ENCODE measurements at regions not wholly inside any gene's neighbourhood (a gene's known extent, or its start where the extent isn't known, plus 50 kb on each side); places are given as distances from the start of the nearest gene placed in this dataset.
A peak's percentile ranks its signal among the peaks of the same experiment; 100 is the strongest.

DNA sequence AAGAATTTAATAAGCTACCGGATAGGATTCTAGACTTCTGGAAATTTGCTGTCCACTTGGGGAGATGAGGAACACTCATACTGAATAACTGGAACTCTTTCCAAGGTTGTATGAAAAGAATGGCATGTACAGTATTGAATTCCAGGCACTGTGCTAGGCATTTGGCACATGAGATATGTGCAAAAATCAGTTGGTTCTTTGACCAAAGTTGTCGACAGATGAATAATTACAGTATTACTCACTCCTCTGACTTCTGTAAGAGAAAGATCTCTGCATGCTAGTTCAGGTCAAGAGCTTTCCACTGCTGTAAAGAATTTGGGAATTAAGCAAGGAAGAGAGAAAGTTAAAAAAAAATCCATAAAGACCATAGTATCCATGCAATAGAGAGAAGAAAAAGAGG lies 764.7 kb downstream of the BCL11B start:
- Histone ChIP-seq H3K4me2 (ENCODE audit: low read length) (no peak overlapping the region), H3K4me1 (ENCODE audit: insufficient read depth, low read length) (no peaks in the 10 kb centered on the region), H3K36me3 (ENCODE audit: insufficient read depth, low read length) (no peaks in the 10 kb centered on the region), H4K20me1 (ENCODE audit: insufficient read depth, low read length) (no peaks in the 10 kb centered on the region), H3K27me3 (ENCODE audit: insufficient read depth, low read length) (no peaks in the 10 kb centered on the region), H3K9ac (ENCODE audit: low read length) (no peak overlapping the region), H3K27ac (ENCODE audit: low read depth, low read length) (no peak overlapping the region), H2AFZ (ENCODE audit: low read depth, low read length) (no peak overlapping the region), H3K4me3 (ENCODE audit: insufficient read depth, low read depth, low read length) (no peak overlapping the region), H3K79me2 (ENCODE audit: insufficient read depth, low read length) (no peaks in the 10 kb centered on the region), H3K9me3 (ENCODE audit: insufficient read depth, low read depth, low read length) (no peaks in the 10 kb centered on the region)
- peaks cover 2% of the 10 kb centered on the region for H3K9me3 Mint-ChIP-seq (ENCODE audit: unreplicated experiment)
- H3K27ac Mint-ChIP-seq (ENCODE audit: unreplicated experiment), result no peak overlapping the region
- TF ChIP-seq, protein P1, sequence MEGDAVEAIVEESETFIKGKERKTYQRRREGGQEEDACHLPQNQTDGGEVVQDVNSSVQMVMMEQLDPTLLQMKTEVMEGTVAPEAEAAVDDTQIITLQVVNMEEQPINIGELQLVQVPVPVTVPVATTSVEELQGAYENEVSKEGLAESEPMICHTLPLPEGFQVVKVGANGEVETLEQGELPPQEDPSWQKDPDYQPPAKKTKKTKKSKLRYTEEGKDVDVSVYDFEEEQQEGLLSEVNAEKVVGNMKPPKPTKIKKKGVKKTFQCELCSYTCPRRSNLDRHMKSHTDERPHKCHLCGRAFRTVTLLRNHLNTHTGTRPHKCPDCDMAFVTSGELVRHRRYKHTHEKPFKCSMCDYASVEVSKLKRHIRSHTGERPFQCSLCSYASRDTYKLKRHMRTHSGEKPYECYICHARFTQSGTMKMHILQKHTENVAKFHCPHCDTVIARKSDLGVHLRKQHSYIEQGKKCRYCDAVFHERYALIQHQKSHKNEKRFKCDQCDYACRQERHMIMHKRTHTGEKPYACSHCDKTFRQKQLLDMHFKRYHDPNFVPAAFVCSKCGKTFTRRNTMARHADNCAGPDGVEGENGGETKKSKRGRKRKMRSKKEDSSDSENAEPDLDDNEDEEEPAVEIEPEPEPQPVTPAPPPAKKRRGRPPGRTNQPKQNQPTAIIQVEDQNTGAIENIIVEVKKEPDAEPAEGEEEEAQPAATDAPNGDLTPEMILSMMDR (IDR thresholded peaks at IDR 0.05; ENCODE audit: insufficient read depth, low read depth, low read length), result no peak
- no peak for TF ChIP-seq EZH2 (IDR thresholded peaks at IDR 0.05; ENCODE audit: insufficient read depth, low read length)
- no peaks in the 10 kb centered on the region for H3K4me1 Mint-ChIP-seq (ENCODE audit: low read depth, unreplicated experiment)
- FAIRE-seq (no peak), DNase-seq (ENCODE audit: low read depth) (peak; percentile 31)
- peaks cover 10% of the 10 kb centered on the region for H3K27me3 Mint-ChIP-seq (ENCODE audit: low read depth, unreplicated experiment)
- H3K4me3 Mint-ChIP-seq (ENCODE audit: unreplicated experiment), result no peak overlapping the region
- H3K36me3 Mint-ChIP-seq (ENCODE audit: low read depth, unreplicated experiment), result no peaks in the 10 kb centered on the region

DNA sequence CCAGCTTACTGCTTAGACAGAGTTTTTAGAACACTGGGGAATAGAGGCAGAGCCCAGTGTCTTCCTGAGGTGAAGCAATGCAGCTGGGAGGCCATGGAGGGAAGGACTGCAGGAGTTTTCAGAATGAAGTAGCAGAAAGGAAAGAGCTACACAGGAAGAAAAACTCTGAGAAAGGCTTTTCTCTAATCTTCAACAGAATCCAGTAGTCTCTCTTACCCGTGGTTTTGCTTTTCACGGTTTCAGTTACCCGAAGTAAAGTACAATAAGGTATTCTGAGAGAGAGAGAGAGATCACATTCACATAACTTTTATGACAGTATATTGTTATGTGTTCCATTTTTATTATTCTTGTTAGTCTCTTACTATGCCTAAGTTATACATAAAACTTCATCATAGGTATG lies 761.6 kb downstream of the BCL11B start:
- no peak overlapping the region for H3K4me3 ChIP-seq (ENCODE audit: insufficient read depth, low read depth, low read length)
- Mint-ChIP-seq H3K27ac (ENCODE audit: unreplicated experiment) (no peak overlapping the region), H3K9me3 (ENCODE audit: unreplicated experiment) (peaks cover 3% of the 10 kb centered on the region), H3K4me1 (ENCODE audit: low read depth, unreplicated experiment) (no peaks in the 10 kb centered on the region), H3K4me3 (ENCODE audit: unreplicated experiment) (no peak overlapping the region), H3K36me3 (ENCODE audit: low read depth, unreplicated experiment) (no peaks in the 10 kb centered on the region), H3K27me3 (ENCODE audit: low read depth, unreplicated experiment) (peaks cover 19% of the 10 kb centered on the region)
- H3K9me3 ChIP-seq (ENCODE audit: insufficient read depth, low read depth, low read length), result no peaks in the 10 kb centered on the region
- H2AFZ ChIP-seq (ENCODE audit: low read depth, low read length), result no peak overlapping the region
- no peak for DNase-seq (ENCODE audit: low read depth)
- H4K20me1 ChIP-seq (ENCODE audit: insufficient read depth, low read length), result no peaks in the 10 kb centered on the region
- H3K9ac ChIP-seq (ENCODE audit: low read length), result no peak overlapping the region
- H3K27me3 ChIP-seq (ENCODE audit: insufficient read depth, low read length), result no peaks in the 10 kb centered on the region
- no peak overlapping the region for H3K27ac ChIP-seq (ENCODE audit: low read depth, low read length)
- FAIRE-seq, result no peak
- TF ChIP-seq, protein P1 (IDR thresholded peaks at IDR 0.05; ENCODE audit: insufficient read depth, low read depth, low read length), result no peak
- no peak for TF ChIP-seq EZH2 (IDR thresholded peaks at IDR 0.05; ENCODE audit: insufficient read depth, low read length)
- H3K4me1 ChIP-seq (ENCODE audit: insufficient read depth, low read length), result no peaks in the 10 kb centered on the region
- no peaks in the 10 kb centered on the region for H3K36me3 ChIP-seq (ENCODE audit: insufficient read depth, low read length)
- H3K4me2 ChIP-seq (ENCODE audit: low read length), result no peak overlapping the region
- no peaks in the 10 kb centered on the region for H3K79me2 ChIP-seq (ENCODE audit: insufficient read depth, low read length)

DNA sequence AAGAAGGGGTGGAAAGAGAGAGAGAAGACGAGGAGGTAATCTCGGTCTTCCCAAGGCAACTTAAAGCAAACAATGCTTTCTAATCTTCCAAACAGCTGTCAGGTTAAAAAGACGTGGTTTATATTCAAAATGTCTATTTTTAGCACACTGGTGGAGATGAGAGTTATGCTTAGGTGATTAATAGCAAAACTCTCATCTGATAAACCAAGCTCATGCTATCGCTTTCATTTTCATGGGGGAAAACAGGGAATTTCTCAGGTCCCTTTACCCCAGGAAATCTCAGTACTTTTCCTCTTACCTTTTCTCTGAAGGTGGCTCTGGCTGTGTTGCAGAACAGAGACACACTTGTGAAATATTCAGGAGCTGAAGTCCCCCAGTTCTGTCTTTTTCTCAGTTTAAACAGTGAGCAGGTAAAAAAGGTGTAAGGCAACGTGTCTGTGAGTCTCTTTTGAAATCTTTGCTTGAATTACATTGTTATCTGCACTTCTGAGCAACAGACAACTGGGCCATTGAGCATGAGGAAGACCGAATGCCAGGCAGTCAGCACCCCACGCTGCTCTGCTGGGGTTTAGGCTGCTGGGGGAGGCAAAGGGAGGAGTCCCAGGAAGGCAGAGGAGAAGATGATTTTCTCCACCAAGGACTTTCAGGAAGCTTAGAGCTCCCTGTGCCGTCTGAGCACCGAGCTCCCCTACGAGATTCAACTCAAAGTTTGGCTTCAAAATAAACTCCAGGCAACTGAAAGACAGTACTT lies 759.3 kb downstream of the BCL11B start:
- Histone ChIP-seq H3K79me2 (ENCODE audit: insufficient read depth, low read length) (no peaks in the 10 kb centered on the region), H3K4me3 (ENCODE audit: insufficient read depth, low read depth, low read length) (no peak overlapping the region), H3K4me2 (ENCODE audit: low read length) (no peak overlapping the region), H3K9ac (ENCODE audit: low read length) (no peak overlapping the region), H4K20me1 (ENCODE audit: insufficient read depth, low read length) (no peaks in the 10 kb centered on the region), H3K27ac (ENCODE audit: low read depth, low read length) (no peak overlapping the region), H3K36me3 (ENCODE audit: insufficient read depth, low read length) (no peaks in the 10 kb centered on the region), H3K9me3 (ENCODE audit: insufficient read depth, low read depth, low read length) (no peaks in the 10 kb centered on the region), H2AFZ (ENCODE audit: low read depth, low read length) (no peak overlapping the region), H3K4me1 (ENCODE audit: insufficient read depth, low read length) (no peaks in the 10 kb centered on the region), H3K27me3 (ENCODE audit: insufficient read depth, low read length) (no peaks in the 10 kb centered on the region)
- H3K27ac Mint-ChIP-seq (ENCODE audit: unreplicated experiment), result no peak overlapping the region
- no peak overlapping the region for H3K4me3 Mint-ChIP-seq (ENCODE audit: unreplicated experiment)
- no peaks in the 10 kb centered on the region for H3K36me3 Mint-ChIP-seq (ENCODE audit: low read depth, unreplicated experiment)
- H3K9me3 Mint-ChIP-seq (ENCODE audit: unreplicated experiment), result peaks cover 1% of the 10 kb centered on the region
- DNase-seq (ENCODE audit: low read depth), result no peak
- no peaks in the 10 kb centered on the region for H3K4me1 Mint-ChIP-seq (ENCODE audit: low read depth, unreplicated experiment)
- no peak for FAIRE-seq
- H3K27me3 Mint-ChIP-seq (ENCODE audit: low read depth, unreplicated experiment), result peaks cover 21% of the 10 kb centered on the region
- TF ChIP-seq, protein P1 (IDR thresholded peaks at IDR 0.05; ENCODE audit: insufficient read depth, low read depth, low read length), result no peak
- TF ChIP-seq EZH2 (IDR thresholded peaks at IDR 0.05; ENCODE audit: insufficient read depth, low read length), result no peak

All from astrocyte (in vitro differentiated cells and primary cell).